Gastrocnemius medialis (tissue), 4 donors: ENCODE measurements at regions not wholly inside any gene's neighbourhood (a gene's known extent, or its start where the extent isn't known, plus 50 kb on each side); places are given as distances from the start of the nearest gene placed in this dataset.
"Not testable (repeated sequence)": the region's sequence is repeated elsewhere in the genome, so short reads cannot be mapped to it uniquely, and the experiment has no call there.

ENCODE experiments used
- ATAC-seq, 2 donors: fragments of 150-250 bp; one replicate each; pipeline ENCODE4 v1.9.1; 2016
- DNase-seq, 2 donors: peaks; one replicate each; pipeline ENCODE4 v3.0.0-alpha.2; 2019
- H3K27ac ChIP-seq, 4 donors: fragments of 200-600 bp; sonication (generic); 1 replicate in 1 of 4; 2 replicates in 3 of 4; pipeline ENCODE4 v1.5.1; 2016 to 2018; ENCODE audit warnings: mild to moderate bottlenecking in 2 of 4, moderate library complexity in 1 of 4
- H3K27me3 ChIP-seq, 3 donors: fragments of 200-600 bp; sonication (generic) in 2 of 3; 1 replicate in 1 of 3; 2 replicates in 2 of 3; pipeline versions ENCODE4 v1.5.1 to v1.6.0; 2016 to 2019; ENCODE audit warnings: mild to moderate bottlenecking in 1 of 3, moderate library complexity in 1 of 3
- H3K36me3 ChIP-seq, 2 donors: fragments of 200-600 bp; sonication (generic) in 1 of 2; one replicate each; pipeline ENCODE4 v1.5.1; 2017 to 2018
- H3K4me1 ChIP-seq, 2 donors: fragments of 200-600 bp; sonication (generic) in 1 of 2; one replicate each; pipeline ENCODE4 v1.5.1; 2016 to 2017; ENCODE audit warnings: mild to moderate bottlenecking in 2 of 2
- H3K4me3 ChIP-seq, 4 donors: fragments of 200-600 bp; sonication (generic) in 3 of 4; 1 replicate in 1 of 4; 2 replicates in 3 of 4; pipeline ENCODE4 v1.5.1; 2016 to 2019; ENCODE audit warnings: mild to moderate bottlenecking in 2 of 4
- H3K9me3 ChIP-seq, 3 donors: fragments of 200-600 bp; sonication (generic) in 2 of 3; 1 replicate in 1 of 3; 2 replicates in 2 of 3; pipeline ENCODE4 v1.5.1; 2016 to 2019
- CTCF ChIP-seq, 5 experiments: fragments of 450-650 bp in 3 of 5; fragments of 200-600 bp in 2 of 5; sonication (generic) in 2 of 5; IDR thresholded peaks in 4 of 5; conservative IDR thresholded peaks in 1 of 5; 1 replicate in 4 of 5; 2 replicates in 1 of 5; pipeline ENCODE4 v1.5.1; 2016 to 2019; ENCODE audit warnings: antibody characterized with exemption in 5 of 5, mild to moderate bottlenecking in 3 of 5, moderate library complexity in 3 of 5
- POLR2A ChIP-seq, 2 donors: fragments of 450-650 bp; IDR thresholded peaks; one replicate each; pipeline ENCODE4 v1.6.1; 2017; ENCODE audit warnings: antibody characterized with exemption in 2 of 2, mild to moderate bottlenecking in 2 of 2, moderate library complexity in 2 of 2
- in situ Hi-C, 4 donors: fragments of 200-750 bp; cut with MboI; loops; one replicate each; pipeline versions ENCODE4 v1.15.0 to v1.8.0; 2017; ENCODE audit warnings: low sequenced_read_pairs in 4 of 4
- intact Hi-C: fragments of 100-400 bp; cut with DNase I; formaldehyde crosslinking; loops from one replicate; pipeline ENCODE4 v1.15.1; 2023; ENCODE audit warnings: low total_unique reads

GRCh38 chr9:39588500-39589137 lies 233.2 kb downstream of the SPATA31A1 start:
- H3K4me3 ChIP-seq: no peak overlapping the region
- no peaks in the 10 kb centered on the region for H3K36me3 ChIP-seq
- in situ Hi-C loops (no loop called here), intact Hi-C loops (no loop called here)
- no peak overlapping the region for H3K27ac ChIP-seq
- no peaks in the 10 kb centered on the region for H3K27me3 ChIP-seq
- ATAC-seq: no peak
- H3K4me1 ChIP-seq: no peaks in the 10 kb centered on the region
- TF ChIP-seq CTCF (IDR thresholded peaks at IDR 0.05 in 4 of 5, conservative IDR thresholded peaks at IDR 0.05 in 1 of 5): no peak
- no peak for TF ChIP-seq POLR2A (IDR thresholded peaks at IDR 0.05)
- no peaks in the 10 kb centered on the region for H3K9me3 ChIP-seq
- DNase-seq: no peak

GRCh38 chr9:39604089-39604488 lies 248.6 kb downstream of the SPATA31A1 start:
- H3K27ac ChIP-seq, in situ Hi-C loops, intact Hi-C loops, H3K4me1 ChIP-seq, H3K36me3 ChIP-seq, DNase-seq, H3K27me3 ChIP-seq, H3K4me3 ChIP-seq, ATAC-seq, H3K9me3 ChIP-seq: not testable (repeated sequence)

- in situ Hi-C loops, H3K9me3 ChIP-seq, H3K36me3 ChIP-seq, H3K4me3 ChIP-seq, DNase-seq, H3K4me1 ChIP-seq, H3K27me3 ChIP-seq, intact Hi-C loops, ATAC-seq, H3K27ac ChIP-seq: not testable (repeated sequence)
These were observed 256.2 kb downstream of the SPATA31A1 start for GRCh38 chr9:39611449-39612231.

GRCh38 chr9:39616480-39616879 lies 261.0 kb downstream of the SPATA31A1 start:
- intact Hi-C loops, H3K36me3 ChIP-seq, ATAC-seq, H3K9me3 ChIP-seq, in situ Hi-C loops, DNase-seq, H3K4me1 ChIP-seq, H3K27me3 ChIP-seq, H3K27ac ChIP-seq, H3K4me3 ChIP-seq: not testable (repeated sequence)

GRCh38 chr9:39624048-39624447 lies 268.6 kb downstream of the SPATA31A1 start:
- H3K36me3 ChIP-seq, H3K9me3 ChIP-seq, H3K4me3 ChIP-seq, ATAC-seq, H3K4me1 ChIP-seq, intact Hi-C loops, DNase-seq, H3K27ac ChIP-seq, in situ Hi-C loops, H3K27me3 ChIP-seq: not testable (repeated sequence)

GRCh38 chr9:39632071-39632470 lies 276.6 kb downstream of the SPATA31A1 start:
- H3K36me3 ChIP-seq, H3K4me3 ChIP-seq, H3K27me3 ChIP-seq, intact Hi-C loops, H3K27ac ChIP-seq, ATAC-seq, DNase-seq, H3K4me1 ChIP-seq, in situ Hi-C loops, H3K9me3 ChIP-seq: not testable (repeated sequence)

GRCh38 chr9:39649029-39649428 lies 293.6 kb downstream of the SPATA31A1 start:
- ATAC-seq, in situ Hi-C loops, intact Hi-C loops: not testable (repeated sequence)

GRCh38 chr9:39656960-39657603 lies 301.6 kb downstream of the SPATA31A1 start:
- H3K9me3 ChIP-seq, H3K4me3 ChIP-seq, H3K36me3 ChIP-seq, DNase-seq, H3K27ac ChIP-seq, H3K4me1 ChIP-seq, intact Hi-C loops, in situ Hi-C loops, H3K27me3 ChIP-seq, ATAC-seq: not testable (repeated sequence)

More at GRCh38 chr9:39649029-39649428, 293.6 kb downstream of the SPATA31A1 start:
- not testable (repeated sequence) for H3K27ac ChIP-seq, DNase-seq, H3K4me1 ChIP-seq, H3K27me3 ChIP-seq, H3K9me3 ChIP-seq, H3K36me3 ChIP-seq, H3K4me3 ChIP-seq

GRCh38 chr9:39663020-39663419 lies 307.6 kb downstream of the SPATA31A1 start:
- DNase-seq, H3K4me1 ChIP-seq, H3K9me3 ChIP-seq, H3K4me3 ChIP-seq, intact Hi-C loops, H3K36me3 ChIP-seq, ATAC-seq, H3K27ac ChIP-seq, H3K27me3 ChIP-seq, in situ Hi-C loops: not testable (repeated sequence)

GRCh38 chr9:39663713-39664112 lies 308.2 kb downstream of the SPATA31A1 start:
- H3K27me3 ChIP-seq: not testable (repeated sequence)

More at GRCh38 chr9:39663713-39664112, 308.2 kb downstream of the SPATA31A1 start:
- H3K9me3 ChIP-seq, H3K4me3 ChIP-seq, DNase-seq, ATAC-seq, H3K36me3 ChIP-seq, H3K27ac ChIP-seq, H3K4me1 ChIP-seq, in situ Hi-C loops, intact Hi-C loops: not testable (repeated sequence)
